Panc1 (cell line): ENCODE measurements at regions not wholly inside any gene's neighbourhood (a gene's known extent, or its start where the extent isn't known, plus 50 kb on each side); places are given as distances from the start of the nearest gene placed in this dataset.

ENCODE experiments used
- ATAC-seq: fragments of 200-7000 bp; cut with Tn5 transposase; 2 replicates; pipeline ENCODE4 v1.9.1; 2020; ENCODE audit warnings: mild to moderate bottlenecking, moderate library complexity
- BruUV-seq: library from RNA; stranded (reverse); fragments of 400-500 nt; replicated peaks from 2 replicates; lab custom pipeline; 2021; lab: Mats Ljungman, UMichigan
- CTCF ChIA-PET: fragments of 300-600 bp; sonication (Branson Sonifier 250); formaldehyde crosslinking; loops from one replicate; lab custom pipeline; 2022; ENCODE audit warnings: antibody characterized with exemption; lab: Charles Lee
- POLR2A ChIA-PET: fragments of 300-600 bp; sonication (Branson Sonifier 250); formaldehyde crosslinking; loops from one replicate; lab custom pipeline; 2022; ENCODE audit warnings: antibody characterized with exemption; lab: Charles Lee
- DNase-seq: peaks from one replicate; pipeline ENCODE4 v3.0.0-alpha.2; 2010; ENCODE audit warnings: low read depth, low spot score
- H3K27ac ChIP-seq: 2 replicates; pipeline ENCODE4 v1.5.1; 2011; ENCODE audit warnings: mild to moderate bottlenecking, low read length, inconsistent platforms
- H3K27me3 ChIP-seq: fragments of 200-500 bp; sonication (Bioruptor generic); 2 replicates; pipeline ENCODE4 v1.6.0; 2014; ENCODE audit warnings: low read length, inconsistent platforms; ENCODE audit not compliant: control insufficient read depth, insufficient read depth
- H3K36me3 ChIP-seq: fragments of 200-500 bp; sonication (Bioruptor generic); 2 replicates; pipeline ENCODE4 v1.5.1; 2014; ENCODE audit warnings: inconsistent platforms, mild to moderate bottlenecking, low read length, moderate library complexity; ENCODE audit not compliant: control insufficient read depth, insufficient read depth
- H3K4me1 ChIP-seq: 2 replicates; pipeline ENCODE4 v1.5.1; 2011; ENCODE audit warnings: inconsistent platforms, mild to moderate bottlenecking, low read length, moderate library complexity; ENCODE audit not compliant: control insufficient read depth, insufficient read depth
- H3K4me3 ChIP-seq, 2 experiments: 2 replicates each; pipeline ENCODE4 v1.5.1; 2011 to 2012; ENCODE audit warnings: low read depth in 2 of 2, low read length in 2 of 2, mild to moderate bottlenecking in 2 of 2, inconsistent platforms in 1 of 2, moderate library complexity in 1 of 2
- H3K9me3 ChIP-seq: fragments of 200-500 bp; sonication (Bioruptor generic); 2 replicates; pipeline ENCODE4 v1.5.1; 2014; ENCODE audit warnings: low read depth, mild to moderate bottlenecking, inconsistent platforms, low read length, moderate library complexity; ENCODE audit not compliant: control insufficient read depth, insufficient read depth
- POLR2AphosphoS5 ChIP-seq: IDR thresholded peaks from 2 replicates; pipeline ENCODE4 v1.6.1; 2012; ENCODE audit warnings: mild to moderate bottlenecking, low read depth, low read length, moderate library complexity
- SIN3A ChIP-seq: IDR thresholded peaks from 2 replicates; pipeline ENCODE4 v1.6.1; 2012; ENCODE audit warnings: low read depth, mild to moderate bottlenecking, low read length, moderate library complexity, borderline replicate concordance; ENCODE audit not compliant: insufficient read depth
- TCF7L2 ChIP-seq: IDR thresholded peaks from 2 replicates; pipeline ENCODE4 v1.6.1; 2011; ENCODE audit warnings: mild to moderate bottlenecking, low read depth, low read length, inconsistent platforms
- in situ Hi-C: cut with HindIII; loops from 2 replicates; pipeline ENCODE4 v1.10.0; 2016; ENCODE audit warnings: low sequenced_read_pairs, low pct_unique_long_range_greater_than_20kb
- intact Hi-C: fragments of 100-400 bp; cut with micrococcal nuclease; formaldehyde crosslinking; loops from one replicate; pipeline ENCODE4 v1.10.0; 2022; ENCODE audit not compliant: unreplicated experiment
- TF ChIP-seq, protein P1 (sequence below): fragments of 450-650 bp; IDR thresholded peaks from 2 replicates; pipeline ENCODE4 v1.5.1; 2017; ENCODE audit warnings: mild to moderate bottlenecking
- TF ChIP-seq, protein P2 (sequence below), 2 experiments: IDR thresholded peaks; 2 replicates each; pipeline ENCODE4 v1.6.1; 2011 to 2012; ENCODE audit warnings: low read depth in 2 of 2, control low read depth in 1 of 2, low read length in 1 of 2, mild to moderate bottlenecking in 1 of 2, moderate library complexity in 1 of 2; ENCODE audit not compliant: insufficient read depth in 1 of 2

DNA sequence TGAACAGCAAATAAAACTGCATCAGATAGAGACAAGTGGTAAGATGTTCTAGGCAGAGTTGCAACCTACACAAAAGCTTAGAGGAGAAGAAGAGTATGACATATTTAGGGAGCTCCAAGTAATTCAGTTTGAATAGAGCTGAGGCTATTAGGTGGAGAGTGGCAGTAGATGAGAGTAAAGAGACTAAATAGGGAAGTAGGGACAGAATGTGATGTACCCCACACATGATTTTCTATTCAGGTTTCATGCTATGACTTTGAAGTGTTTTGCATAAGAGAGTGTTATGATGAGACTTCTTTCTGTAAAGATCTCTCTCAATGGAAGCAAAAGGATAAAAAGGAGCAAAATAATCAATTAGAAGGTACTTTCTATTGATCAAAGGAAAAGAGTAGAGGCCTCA is 206.8 kb upstream of the ERBB4 start:
- ChIA-PET POLR2A (no interaction called here), CTCF (no interaction called here)
- Histone ChIP-seq H3K4me3 (no peak overlapping the region), H3K9me3 (no peaks in the 10 kb centered on the region), H3K4me1 (no peaks in the 10 kb centered on the region), H3K27ac (no peak overlapping the region), H3K27me3 (no peaks in the 10 kb centered on the region), H3K36me3 (no peaks in the 10 kb centered on the region)
- ATAC-seq (no peak), DNase-seq (no peak)
- TF ChIP-seq, protein P1, sequence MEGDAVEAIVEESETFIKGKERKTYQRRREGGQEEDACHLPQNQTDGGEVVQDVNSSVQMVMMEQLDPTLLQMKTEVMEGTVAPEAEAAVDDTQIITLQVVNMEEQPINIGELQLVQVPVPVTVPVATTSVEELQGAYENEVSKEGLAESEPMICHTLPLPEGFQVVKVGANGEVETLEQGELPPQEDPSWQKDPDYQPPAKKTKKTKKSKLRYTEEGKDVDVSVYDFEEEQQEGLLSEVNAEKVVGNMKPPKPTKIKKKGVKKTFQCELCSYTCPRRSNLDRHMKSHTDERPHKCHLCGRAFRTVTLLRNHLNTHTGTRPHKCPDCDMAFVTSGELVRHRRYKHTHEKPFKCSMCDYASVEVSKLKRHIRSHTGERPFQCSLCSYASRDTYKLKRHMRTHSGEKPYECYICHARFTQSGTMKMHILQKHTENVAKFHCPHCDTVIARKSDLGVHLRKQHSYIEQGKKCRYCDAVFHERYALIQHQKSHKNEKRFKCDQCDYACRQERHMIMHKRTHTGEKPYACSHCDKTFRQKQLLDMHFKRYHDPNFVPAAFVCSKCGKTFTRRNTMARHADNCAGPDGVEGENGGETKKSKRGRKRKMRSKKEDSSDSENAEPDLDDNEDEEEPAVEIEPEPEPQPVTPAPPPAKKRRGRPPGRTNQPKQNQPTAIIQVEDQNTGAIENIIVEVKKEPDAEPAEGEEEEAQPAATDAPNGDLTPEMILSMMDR, result no peak
- TF ChIP-seq TCF7L2, result no peak
- TF ChIP-seq, protein P2, sequence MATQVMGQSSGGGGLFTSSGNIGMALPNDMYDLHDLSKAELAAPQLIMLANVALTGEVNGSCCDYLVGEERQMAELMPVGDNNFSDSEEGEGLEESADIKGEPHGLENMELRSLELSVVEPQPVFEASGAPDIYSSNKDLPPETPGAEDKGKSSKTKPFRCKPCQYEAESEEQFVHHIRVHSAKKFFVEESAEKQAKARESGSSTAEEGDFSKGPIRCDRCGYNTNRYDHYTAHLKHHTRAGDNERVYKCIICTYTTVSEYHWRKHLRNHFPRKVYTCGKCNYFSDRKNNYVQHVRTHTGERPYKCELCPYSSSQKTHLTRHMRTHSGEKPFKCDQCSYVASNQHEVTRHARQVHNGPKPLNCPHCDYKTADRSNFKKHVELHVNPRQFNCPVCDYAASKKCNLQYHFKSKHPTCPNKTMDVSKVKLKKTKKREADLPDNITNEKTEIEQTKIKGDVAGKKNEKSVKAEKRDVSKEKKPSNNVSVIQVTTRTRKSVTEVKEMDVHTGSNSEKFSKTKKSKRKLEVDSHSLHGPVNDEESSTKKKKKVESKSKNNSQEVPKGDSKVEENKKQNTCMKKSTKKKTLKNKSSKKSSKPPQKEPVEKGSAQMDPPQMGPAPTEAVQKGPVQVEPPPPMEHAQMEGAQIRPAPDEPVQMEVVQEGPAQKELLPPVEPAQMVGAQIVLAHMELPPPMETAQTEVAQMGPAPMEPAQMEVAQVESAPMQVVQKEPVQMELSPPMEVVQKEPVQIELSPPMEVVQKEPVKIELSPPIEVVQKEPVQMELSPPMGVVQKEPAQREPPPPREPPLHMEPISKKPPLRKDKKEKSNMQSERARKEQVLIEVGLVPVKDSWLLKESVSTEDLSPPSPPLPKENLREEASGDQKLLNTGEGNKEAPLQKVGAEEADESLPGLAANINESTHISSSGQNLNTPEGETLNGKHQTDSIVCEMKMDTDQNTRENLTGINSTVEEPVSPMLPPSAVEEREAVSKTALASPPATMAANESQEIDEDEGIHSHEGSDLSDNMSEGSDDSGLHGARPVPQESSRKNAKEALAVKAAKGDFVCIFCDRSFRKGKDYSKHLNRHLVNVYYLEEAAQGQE (IDR thresholded peaks at IDR 0.05; ENCODE audit: insufficient read depth in 1 of 2, low read depth in 2 of 2, low read length in 1 of 2), result no peak
- TF ChIP-seq POLR2AphosphoS5, result no peak
- no peak for TF ChIP-seq SIN3A
- intact Hi-C loops (no loop called here), in situ Hi-C loops (no loop called here)
- no TSS peak for BruUV-seq

DNA sequence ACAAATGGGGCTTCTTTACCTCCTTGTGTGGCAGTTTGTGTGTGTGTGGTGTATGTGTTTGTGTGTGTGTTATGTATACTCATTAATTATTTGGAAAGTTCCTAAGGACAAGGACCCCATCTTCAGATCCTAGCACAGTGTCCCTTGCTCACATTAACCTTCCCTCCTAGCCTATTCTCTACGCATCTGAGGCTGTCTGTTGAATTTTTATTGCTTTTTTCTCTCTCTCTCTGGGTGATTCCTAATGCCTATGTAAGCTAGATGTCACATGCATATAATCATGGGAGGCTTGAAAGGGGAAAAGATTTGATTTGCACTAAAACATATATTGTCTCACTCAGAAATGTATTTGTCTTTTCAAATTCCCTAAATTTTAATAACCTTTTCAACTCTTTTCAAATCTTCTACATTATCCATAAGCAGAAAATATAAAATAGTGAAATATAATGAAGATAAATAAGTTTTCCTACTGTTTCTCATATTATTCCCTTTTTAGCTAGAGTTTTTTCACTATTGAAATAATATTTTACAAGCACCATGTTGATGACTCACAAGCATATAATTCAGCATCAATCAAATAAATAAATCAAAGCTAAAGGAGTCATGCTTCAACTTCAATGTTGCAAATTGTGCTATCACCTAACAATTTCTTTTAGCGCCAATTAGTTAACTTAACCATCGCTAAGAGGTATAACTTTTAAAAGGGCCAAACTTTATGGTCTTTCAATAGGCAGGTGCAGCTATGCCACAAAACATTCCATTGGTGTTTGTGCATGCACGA is 199.0 kb upstream of the ERBB4 start:
- H3K9me3 ChIP-seq, result no peaks in the 10 kb centered on the region
- no peak for DNase-seq
- intact Hi-C loops (no loop called here), in situ Hi-C loops (no loop called here)
- no TSS peak for BruUV-seq
- POLR2A ChIA-PET, result no interaction called here
- H3K4me3 ChIP-seq, result no peak overlapping the region
- no peak overlapping the region for H3K27ac ChIP-seq
- H3K36me3 ChIP-seq, result no peaks in the 10 kb centered on the region
- H3K27me3 ChIP-seq, result no peaks in the 10 kb centered on the region
- CTCF ChIA-PET, result no interaction called here
- TF ChIP-seq, protein P2 (IDR thresholded peaks at IDR 0.05; ENCODE audit: insufficient read depth in 1 of 2, low read depth in 2 of 2, low read length in 1 of 2), result no peak
- TF ChIP-seq TCF7L2, result no peak
- no peak for TF ChIP-seq POLR2AphosphoS5
- TF ChIP-seq, protein P1, result no peak
- no peak for TF ChIP-seq SIN3A
- H3K4me1 ChIP-seq, result no peaks in the 10 kb centered on the region
- ATAC-seq, result no peak
